ENCODE measurements at regions not wholly inside any gene's neighbourhood (a gene's known extent, or its start where the extent isn't known, plus 50 kb on each side); places are given as distances from the start of the nearest gene placed in this dataset.

DNA sequence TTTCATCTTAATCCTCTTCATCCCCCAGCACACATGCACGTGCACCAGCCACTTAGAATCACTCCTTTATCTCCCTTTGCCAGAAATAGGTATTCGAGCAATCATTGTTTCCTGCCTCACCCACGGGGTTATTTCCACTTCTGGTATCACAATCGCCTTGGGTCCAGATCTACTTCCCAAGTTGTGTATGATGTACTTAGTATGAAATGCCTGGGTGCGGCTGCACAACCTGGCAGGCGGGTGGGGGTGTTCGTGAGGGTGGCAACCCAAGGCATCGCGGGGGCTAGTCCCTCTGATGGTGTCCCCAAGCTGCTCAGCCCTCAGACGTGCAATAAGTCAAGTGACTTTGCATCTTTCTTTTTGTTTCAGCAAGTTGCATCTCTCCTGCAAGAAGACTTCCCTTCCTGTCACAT, 475.6 kb downstream of the MIAT start:
- H2BK15ac ChIP-seq (ENCODE audit: low read length), result no peak overlapping the region
- H4K91ac ChIP-seq (replicated peaks; ENCODE audit: insufficient read length, low read length), result no peak overlapping the region
- no peak overlapping the region for H3K23ac ChIP-seq (ENCODE audit: insufficient read length)
- no peaks in the 10 kb centered on the region for H3K27me3 ChIP-seq (replicated peaks in 1 of 4; ENCODE audit: control insufficient read depth in 3 of 4, extremely low read depth in 1 of 4, insufficient read depth in 3 of 4, low read length in 3 of 4)
- no peaks in the 10 kb centered on the region for H4K20me1 ChIP-seq (replicated peaks in 1 of 2; ENCODE audit: control insufficient read depth in 1 of 2, insufficient read depth in 2 of 2, low read length in 2 of 2)
- FAIRE-seq (no peak), DNase-seq (ENCODE audit: low read depth in 1 of 2, low spot score in 2 of 2) (no peak)
- no peak overlapping the region for H3K27ac ChIP-seq (ENCODE audit: low read depth, low read length)
- no peak overlapping the region for H2BK20ac ChIP-seq (ENCODE audit: low read length)
- no peak for TF ChIP-seq CHD2 (IDR thresholded peaks at IDR 0.05; ENCODE audit: low read length)
- TF ChIP-seq FOSL1 (IDR thresholded peaks at IDR 0.05; ENCODE audit: insufficient read depth, low read depth, low read length), result no peak
- no peak for TF ChIP-seq TEAD4 (IDR thresholded peaks at IDR 0.05; ENCODE audit: low read depth, low read length)
- no peak for TF ChIP-seq PHF8 (conservative IDR thresholded peaks at IDR 0.05; ENCODE audit: low read depth, low read length)
- no peak for TF ChIP-seq HDAC6 (IDR thresholded peaks at IDR 0.05; ENCODE audit: low read depth, low read length)
- TF ChIP-seq, protein P1, sequence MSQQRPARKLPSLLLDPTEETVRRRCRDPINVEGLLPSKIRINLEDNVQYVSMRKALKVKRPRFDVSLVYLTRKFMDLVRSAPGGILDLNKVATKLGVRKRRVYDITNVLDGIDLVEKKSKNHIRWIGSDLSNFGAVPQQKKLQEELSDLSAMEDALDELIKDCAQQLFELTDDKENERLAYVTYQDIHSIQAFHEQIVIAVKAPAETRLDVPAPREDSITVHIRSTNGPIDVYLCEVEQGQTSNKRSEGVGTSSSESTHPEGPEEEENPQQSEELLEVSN (IDR thresholded peaks at IDR 0.05), result no peak
- no peak for TF ChIP-seq EP300 (IDR thresholded peaks at IDR 0.05; ENCODE audit: borderline replicate concordance in 1 of 2, low read depth in 2 of 2, low read length in 2 of 2)
- H2AFZ ChIP-seq (ENCODE audit: low read length), result no peak overlapping the region
- H3K56ac ChIP-seq (replicated peaks; ENCODE audit: insufficient read length, low read depth, low read length), result no peak overlapping the region
- no peak overlapping the region for H4K5ac ChIP-seq (ENCODE audit: insufficient read length, low read depth, low read length)
- no peaks in the 10 kb centered on the region for H3K36me3 ChIP-seq (ENCODE audit: control insufficient read depth in 2 of 4, insufficient read depth in 4 of 4, low read length in 3 of 4)
- H3K4ac ChIP-seq (replicated peaks; ENCODE audit: insufficient read length, low read depth, low read length), result no peak overlapping the region
- ChIA-PET POLR2A (ENCODE audit: partially characterized antibody) (no interaction called here), CTCF (ENCODE audit: partially characterized antibody) (interaction anchor here (1.2 to 3.2 kb wide), 3 partner anchors 10 to 376 kb away, joined by 3 to 13 read pairs (median 4); no protein-coding TSS in a partner anchor)
- H2BK12ac ChIP-seq (ENCODE audit: low read depth, low read length), result no peak overlapping the region
- H2BK5ac ChIP-seq (ENCODE audit: low read depth, low read length), result no peak overlapping the region
- H3K79me1 ChIP-seq (ENCODE audit: low read depth, low read length), result no peaks in the 10 kb centered on the region
- 73% methylated on average over 10 of the region's 10 CpGs; no CpG with 5 or more reads in 1 of the 2 experiments for WGBS, 2 experiments (ENCODE audit: extremely low coverage in 1 of 2, insufficient coverage in 1 of 2, insufficient read length in 1 of 2, insufficient replicate concordance in 2 of 2, low coverage in 1 of 2, low lambda C conversion rate in 2 of 2, missing lambda C conversion rate in 1 of 2)
- no peaks in the 10 kb centered on the region for H3K9me3 ChIP-seq (ENCODE audit: insufficient read depth in 2 of 2, low read depth in 1 of 2, low read length in 1 of 2)
- H3K23me2 ChIP-seq (ENCODE audit: low read depth, low read length), result no peaks in the 10 kb centered on the region
- H2AK5ac ChIP-seq (ENCODE audit: low read depth, low read length), result no peak overlapping the region
- no peak overlapping the region for H3K14ac ChIP-seq (ENCODE audit: insufficient read length)
- no peak overlapping the region for H3K4me2 ChIP-seq (ENCODE audit: insufficient read depth in 1 of 2, low read depth in 2 of 2, low read length in 2 of 2)
- no peak overlapping the region for H3K4me3 ChIP-seq (ENCODE audit: extremely low read depth in 1 of 4, insufficient read depth in 2 of 4, low read depth in 3 of 4, low read length in 4 of 4)
- no peak overlapping the region for H2BK120ac ChIP-seq (replicated peaks; ENCODE audit: low read depth, low read length)
- H3K9ac ChIP-seq (replicated peaks in 1 of 4; ENCODE audit: extremely low read depth in 1 of 4, low read depth in 3 of 4, low read length in 3 of 4), result no peak overlapping the region
- no peak overlapping the region for H3K18ac ChIP-seq (ENCODE audit: extremely low read depth, low read length)
- H3K79me2 ChIP-seq (ENCODE audit: control insufficient read depth in 1 of 2, insufficient read depth in 2 of 2, low read length in 2 of 2), result no peaks in the 10 kb centered on the region
- no peak overlapping the region for H4K8ac ChIP-seq (ENCODE audit: extremely low read depth, insufficient read depth, low read length)
- H3K4me1 ChIP-seq (replicated peaks in 1 of 4; ENCODE audit: control insufficient read depth in 3 of 4, insufficient read depth in 4 of 4, low read length in 3 of 4), result no peaks in the 10 kb centered on the region

All from H1 (cell line).